SK-N-MC (cell line): ENCODE measurements at regions not wholly inside any gene's neighbourhood (a gene's known extent, or its start where the extent isn't known, plus 50 kb on each side); places are given as distances from the start of the nearest gene placed in this dataset.

Source experiments
- EZH2 ChIP-seq: fragments of 200-600 bp; sonication (generic); IDR thresholded peaks from one replicate; pipeline ENCODE4 v1.6.1; 2017; ENCODE audit warnings: antibody characterized with exemption
- FOXP2 ChIP-seq: optimal IDR thresholded peaks from 2 replicates; pipeline ENCODE3; 2011; ENCODE audit warnings: mild to moderate bottlenecking, moderate library complexity; ENCODE audit not compliant: insufficient read depth; ENCODE audit errors: extremely low read length, control extremely low read depth
- POLR2AphosphoS5 ChIP-seq: IDR thresholded peaks from 2 replicates; pipeline ENCODE4 v1.6.1; 2012; ENCODE audit warnings: mild to moderate bottlenecking, low read depth, low read length, borderline replicate concordance

DNA sequence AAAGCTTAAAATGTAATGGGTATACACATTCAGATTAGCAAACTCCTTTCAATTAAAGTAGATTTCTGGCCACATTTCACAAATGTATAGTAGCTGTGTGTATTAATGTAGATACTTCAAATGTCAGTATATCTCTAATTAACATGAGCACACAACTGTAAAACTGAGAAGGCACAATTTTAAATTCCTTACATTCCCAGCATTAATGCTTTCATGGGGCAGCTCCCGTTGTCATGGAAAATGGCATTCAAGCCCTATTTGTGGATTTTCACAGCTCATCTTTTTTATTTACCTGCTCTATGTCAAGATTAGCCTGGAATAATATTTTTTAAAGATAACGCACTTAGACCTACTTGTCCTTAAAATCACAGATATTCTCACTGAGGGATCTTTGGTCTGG, 113.6 kb upstream of the SOX6 start:
- TF ChIP-seq POLR2AphosphoS5 = no peak
- TF ChIP-seq EZH2 = no peak
- no peak for TF ChIP-seq FOXP2
